HUES64 (cell line): ENCODE measurements at regions not wholly inside any gene's neighbourhood (a gene's known extent, or its start where the extent isn't known, plus 50 kb on each side); places are given as distances from the start of the nearest gene placed in this dataset.

Source experiments
- H3K27ac ChIP-seq: 2 replicates; pipeline ENCODE4 v1.7.0; 2013; ENCODE audit warnings: low read depth, low read length, inconsistent platforms
- H3K27me3 ChIP-seq: 2 replicates; pipeline ENCODE4 v1.6.1; 2013; ENCODE audit warnings: mild to moderate bottlenecking, low read length; ENCODE audit not compliant: insufficient read depth
- H3K36me3 ChIP-seq: 2 replicates; pipeline ENCODE4 v1.6.1; 2013; ENCODE audit warnings: mild to moderate bottlenecking, low read length; ENCODE audit not compliant: insufficient read depth
- H3K4me1 ChIP-seq: 2 replicates; pipeline ENCODE4 v1.6.1; 2013; ENCODE audit warnings: mild to moderate bottlenecking, low read length, moderate library complexity; ENCODE audit not compliant: insufficient read depth
- H3K4me3 ChIP-seq: 2 replicates; pipeline ENCODE4 v1.5.1; 2013; ENCODE audit warnings: mild to moderate bottlenecking, low read length, moderate library complexity
- H3K9ac ChIP-seq: 2 replicates; pipeline ENCODE4 v1.6.1; 2013; ENCODE audit warnings: mild to moderate bottlenecking, low read depth, low read length
- H3K9me3 ChIP-seq: 2 replicates; pipeline ENCODE4 v1.6.1; 2013; ENCODE audit warnings: low read depth, low read length; ENCODE audit not compliant: insufficient read depth
- WGBS: fragments of 150-250, 120-280 bp; methylation state at CpG from one replicate; pipeline ENCODE4 v1.1.7; 2013; ENCODE audit warnings: missing lambda C conversion rate; 5-methylcytosine and 5-hydroxymethylcytosine counted together

DNA sequence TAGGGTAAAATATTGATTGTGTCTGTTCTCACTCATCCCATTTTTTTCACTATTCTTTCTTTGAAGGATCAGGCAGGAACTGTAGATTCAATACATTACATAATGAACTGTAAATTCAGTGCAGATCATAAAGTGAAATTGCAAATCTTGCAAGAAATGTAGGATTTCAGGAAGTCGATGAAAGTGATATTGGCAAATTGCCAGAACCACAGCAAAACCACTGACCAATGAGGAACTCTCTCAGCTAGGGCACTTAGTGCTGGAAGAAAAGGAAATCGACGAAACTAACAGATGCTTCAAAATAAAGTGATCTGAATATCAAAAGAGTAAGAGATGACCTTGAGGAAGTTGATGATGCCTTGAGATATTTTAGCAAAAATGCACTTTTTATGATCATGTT, 157.6 kb downstream of the AACS start:
- no peaks in the 10 kb centered on the region for H3K27me3 ChIP-seq
- H3K9ac ChIP-seq = no peak overlapping the region
- 0 out of 2 replicates have a peak, but pooled peaks cover 8% of the 10 kb centered on the region for H3K36me3 ChIP-seq

DNA sequence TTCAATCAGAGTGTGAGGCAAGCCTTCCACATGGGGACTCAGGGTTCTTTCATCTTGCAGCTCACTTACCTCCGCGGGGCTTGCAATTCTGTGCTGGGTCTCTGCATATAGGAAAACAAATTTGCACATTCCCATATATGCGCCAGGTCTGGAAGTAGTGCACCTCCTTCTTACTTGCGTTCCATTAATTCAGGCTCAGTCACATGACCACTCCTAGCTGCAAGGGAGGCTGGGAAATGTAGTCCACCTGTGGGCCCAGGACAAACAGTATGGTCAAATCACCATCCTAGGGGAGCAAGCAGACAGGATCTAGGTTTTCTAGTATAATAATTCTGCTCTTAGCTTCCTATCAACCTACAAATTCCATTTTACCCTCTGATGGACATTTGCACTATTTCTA, 160.4 kb downstream of the AACS start:
- Histone ChIP-seq H3K9me3 (no peaks in the 10 kb centered on the region), H3K27ac (no peak overlapping the region), H3K27me3 (no peaks in the 10 kb centered on the region), H3K4me3 (no peak overlapping the region), H3K9ac (no peak overlapping the region), H3K36me3 (0 out of 2 replicates have a peak, but pooled peaks cover 9% of the 10 kb centered on the region), H3K4me1 (no peaks in the 10 kb centered on the region)
- 96% methylated on average over 4 of the region's 4 CpGs for WGBS

More for the DNA sequence above, 157.6 kb downstream of the AACS start:
- Histone ChIP-seq H3K4me1 (no peaks in the 10 kb centered on the region; the same call in 1 of the 2 replicates), H3K27ac (no peak overlapping the region), H3K9me3 (no peaks in the 10 kb centered on the region), H3K4me3 (no peak overlapping the region)
- 94% methylated on average over 3 of the region's 3 CpGs for WGBS

DNA sequence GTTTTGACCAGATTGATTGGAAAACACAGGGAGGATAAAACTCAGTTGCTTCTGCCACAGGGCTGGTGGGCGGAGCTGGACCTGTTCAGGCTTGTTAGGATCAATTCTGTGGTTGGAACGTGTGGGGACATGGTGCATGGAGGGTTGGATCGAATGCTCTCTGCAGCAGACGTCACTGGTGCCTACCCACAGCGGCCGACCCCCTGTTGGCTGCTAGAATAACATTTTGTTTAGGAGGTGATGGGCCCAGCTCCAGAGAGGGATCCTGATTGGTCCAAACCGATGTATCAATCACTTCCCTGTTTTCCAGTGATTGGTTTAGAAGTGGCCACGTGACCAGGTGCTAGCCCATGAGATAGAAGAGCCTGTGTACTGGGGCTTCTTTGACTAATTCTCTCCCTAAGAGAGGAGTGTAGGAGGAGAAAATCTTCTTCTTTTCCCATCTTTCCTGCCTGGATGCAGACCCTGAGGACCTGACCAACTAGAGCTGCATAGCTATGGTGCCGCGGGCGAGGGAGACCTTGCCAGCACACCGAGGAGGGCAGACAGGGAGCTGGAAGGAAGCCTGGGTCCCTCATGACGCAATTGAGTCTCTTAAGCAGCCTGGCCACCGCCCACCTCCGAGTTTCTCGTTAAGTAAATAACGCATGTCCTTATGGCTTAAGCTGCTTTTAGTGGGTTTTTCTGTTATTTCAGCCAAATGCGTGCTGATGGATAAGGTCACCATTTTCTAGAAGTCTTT, 163.5 kb downstream of the AACS start:
- Histone ChIP-seq H3K4me1 (no peaks in the 10 kb centered on the region), H3K27ac (no peak overlapping the region), H3K36me3 (0 out of 2 replicates have a peak, but pooled peaks cover 7% of the 10 kb centered on the region), H3K9ac (no peak overlapping the region), H3K27me3 (no peaks in the 10 kb centered on the region), H3K4me3 (no peak overlapping the region), H3K9me3 (no peaks in the 10 kb centered on the region)
- WGBS = 89% methylated on average over 18 of the region's 18 CpGs

DNA sequence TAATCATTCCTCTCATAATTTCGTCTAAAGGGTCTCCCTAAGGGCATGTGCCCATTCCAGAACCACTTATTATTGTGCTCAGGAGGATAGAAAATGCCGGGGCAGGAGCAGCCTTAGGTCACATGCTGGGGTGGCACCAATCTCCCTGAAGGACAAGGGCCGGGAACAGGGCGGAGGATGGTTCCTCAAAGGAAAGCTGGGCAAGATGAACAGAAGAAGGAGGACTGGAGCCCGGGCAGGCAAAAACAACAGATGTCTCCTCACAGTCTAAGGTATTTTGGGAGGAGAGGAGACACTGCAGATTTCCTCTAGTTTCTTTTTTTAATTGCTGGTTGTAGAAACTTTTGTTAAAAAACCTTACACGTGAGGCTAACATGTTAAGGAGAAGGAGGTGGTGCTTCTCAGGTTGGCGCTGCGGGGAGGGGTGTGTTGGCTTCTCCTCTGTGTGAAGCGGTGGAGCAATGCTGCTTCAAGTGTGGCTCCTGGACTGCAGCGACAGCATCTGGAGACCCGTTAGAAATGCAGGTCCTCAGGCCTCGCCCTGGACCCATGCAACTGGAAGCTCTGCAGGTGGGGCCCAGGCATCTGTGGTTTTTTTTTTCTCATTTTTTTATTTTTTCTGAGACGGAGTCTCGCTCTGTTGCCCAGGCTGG, 164.8 kb downstream of the AACS start:
- Histone ChIP-seq H3K4me3 (no peak overlapping the region), H3K9me3 (no peaks in the 10 kb centered on the region), H3K4me1 (no peaks in the 10 kb centered on the region), H3K27ac (no peak overlapping the region), H3K27me3 (no peaks in the 10 kb centered on the region), H3K36me3 (0 out of 2 replicates have a peak, but pooled peaks cover 3% of the 10 kb centered on the region), H3K9ac (no peak overlapping the region)
- WGBS = 95% methylated on average over 14 of the region's 14 CpGs

DNA sequence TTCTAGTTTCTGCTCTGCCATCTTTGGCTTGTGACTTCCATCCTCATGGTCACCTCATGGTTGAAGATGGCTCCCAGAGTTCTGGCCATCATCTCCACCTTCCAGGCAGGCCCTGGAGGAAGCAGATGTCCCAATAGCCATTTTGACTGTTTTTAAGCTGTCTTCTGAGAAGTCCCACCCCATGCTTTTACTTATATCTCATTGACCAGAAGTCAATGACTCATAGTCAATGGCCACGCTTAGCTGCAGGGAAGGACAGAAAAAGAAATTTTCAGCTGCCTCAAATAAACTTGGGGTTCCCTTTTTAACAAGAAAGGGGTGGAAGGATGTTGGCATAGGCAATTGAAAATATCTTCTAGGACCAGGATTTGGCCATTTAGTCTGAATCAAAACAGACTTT, 168.1 kb downstream of the AACS start:
- H3K36me3 ChIP-seq = 0 out of 2 replicates have a peak, but pooled peaks cover 3% of the 10 kb centered on the region
- 82% methylated on average over 1 of the region's 1 CpG for WGBS
- no peaks in the 10 kb centered on the region for H3K4me1 ChIP-seq
- no peak overlapping the region for H3K27ac ChIP-seq
- no peaks in the 10 kb centered on the region for H3K9me3 ChIP-seq
- no peaks in the 10 kb centered on the region for H3K27me3 ChIP-seq
- no peak overlapping the region for H3K4me3 ChIP-seq
- H3K9ac ChIP-seq = no peak overlapping the region

DNA sequence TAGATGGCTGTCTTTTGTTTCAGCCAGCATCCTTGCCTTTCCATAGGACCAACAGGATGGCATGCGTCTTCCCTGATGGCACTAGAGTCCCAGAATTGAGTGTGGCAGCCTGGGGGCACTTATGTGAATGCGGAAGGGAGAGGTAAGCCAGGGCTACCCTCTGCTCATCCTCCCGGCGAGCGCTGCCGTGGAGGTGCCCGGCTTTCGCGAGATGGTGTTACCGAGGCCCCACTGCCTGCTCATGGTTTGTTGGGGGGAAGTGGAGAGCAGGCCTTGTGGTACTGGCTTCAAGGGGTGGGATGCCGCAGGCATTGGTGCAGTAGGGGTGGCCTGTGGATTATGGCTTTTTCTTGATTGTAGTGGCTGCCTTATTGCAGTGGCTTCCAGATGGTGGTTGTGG, 174.3 kb downstream of the AACS start:
- 97% methylated on average over 11 of the region's 11 CpGs for WGBS
- H3K27me3 ChIP-seq = no peaks in the 10 kb centered on the region
- no peak overlapping the region for H3K9ac ChIP-seq
- H3K27ac ChIP-seq = no peak overlapping the region
- no peaks in the 10 kb centered on the region for H3K9me3 ChIP-seq
- no peaks in the 10 kb centered on the region for H3K36me3 ChIP-seq
- no peak overlapping the region for H3K4me3 ChIP-seq
- 0 out of 2 replicates have a peak, but pooled peaks cover 4% of the 10 kb centered on the region for H3K4me1 ChIP-seq

DNA sequence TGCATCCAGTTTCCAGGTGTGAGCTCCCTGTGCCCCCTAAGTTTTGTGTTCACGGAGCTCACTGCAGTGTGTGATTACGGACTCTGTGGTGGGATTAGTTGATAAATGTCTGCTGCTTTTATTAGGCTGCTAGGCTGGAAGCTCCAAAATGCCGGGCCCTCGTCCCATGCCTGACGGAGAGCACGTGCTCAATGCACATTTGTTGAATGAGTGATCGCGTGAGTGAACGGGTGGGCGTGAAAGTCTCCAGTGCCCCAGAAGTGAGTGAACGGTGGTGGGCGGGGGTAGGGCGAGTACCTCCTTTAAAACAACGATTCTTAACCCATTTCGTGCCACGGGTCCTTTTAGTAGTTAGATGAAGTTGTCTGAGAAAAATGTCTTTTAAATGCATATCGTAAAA, 175.5 kb downstream of the AACS start:
- H3K36me3 ChIP-seq = no peaks in the 10 kb centered on the region
- no peaks in the 10 kb centered on the region for H3K27me3 ChIP-seq
- no peak overlapping the region for H3K27ac ChIP-seq
- H3K4me1 ChIP-seq = 0 out of 2 replicates have a peak, but pooled peaks cover 6% of the 10 kb centered on the region
- WGBS = 89% methylated on average over 16 of the region's 17 CpGs
- H3K4me3 ChIP-seq = no peak overlapping the region
- H3K9ac ChIP-seq = no peak overlapping the region
- no peaks in the 10 kb centered on the region for H3K9me3 ChIP-seq

DNA sequence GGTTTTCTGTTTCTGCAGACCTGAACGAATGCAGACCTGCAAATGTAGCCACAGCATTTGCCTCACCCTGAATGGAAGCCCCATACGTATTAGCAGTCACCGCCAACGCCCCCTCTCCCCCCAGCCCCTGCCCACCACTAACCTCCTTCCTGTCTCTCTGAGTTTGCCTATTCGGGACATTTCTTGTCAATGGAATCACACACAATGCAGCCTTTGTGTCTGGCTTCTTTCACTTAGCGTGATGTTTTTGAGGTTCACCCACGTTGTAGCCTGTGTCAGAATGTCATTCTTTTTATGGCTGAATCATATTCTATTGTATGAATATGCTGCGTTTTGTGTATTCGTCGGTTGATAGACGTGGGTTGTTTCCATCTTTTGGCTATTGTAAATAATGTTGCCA, 178.6 kb downstream of the AACS start:
- Histone ChIP-seq H3K27me3 (no peaks in the 10 kb centered on the region), H3K9ac (no peak overlapping the region), H3K4me1 (peaks cover 13% of the 10 kb centered on the region; the same call in 1 of the 2 replicates), H3K9me3 (no peaks in the 10 kb centered on the region), H3K4me3 (no peak overlapping the region), H3K36me3 (no peaks in the 10 kb centered on the region), H3K27ac (no peak overlapping the region)
- 85% methylated on average over 11 of the region's 11 CpGs for whole genome bisulfite sequencing

DNA sequence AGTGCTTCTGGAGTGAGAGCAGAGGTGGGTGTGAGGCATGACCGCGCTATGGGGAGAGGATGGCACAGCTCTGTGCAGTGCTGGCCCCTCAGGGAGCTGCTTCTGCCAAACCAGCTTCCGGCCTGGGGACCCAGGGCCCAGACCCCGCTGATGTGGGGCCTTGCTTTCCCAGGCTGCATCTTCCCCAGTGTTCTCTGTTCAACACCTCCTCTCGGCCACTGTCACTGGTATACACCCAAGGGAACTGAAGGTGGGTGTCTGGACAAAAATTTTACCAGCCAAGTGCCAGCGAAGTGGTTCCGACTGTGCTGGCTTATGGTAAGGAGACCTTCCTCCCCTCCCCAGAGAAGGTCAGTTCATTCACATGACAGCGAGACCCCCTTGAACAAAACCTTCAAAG, 179.1 kb downstream of the AACS start:
- WGBS = 94% methylated on average over 8 of the region's 8 CpGs
- Histone ChIP-seq H3K27ac (no peak overlapping the region), H3K9ac (no peak overlapping the region), H3K27me3 (no peaks in the 10 kb centered on the region), H3K4me3 (no peak overlapping the region), H3K4me1 (peaks cover 13% of the 10 kb centered on the region; the same call in 1 of the 2 replicates), H3K9me3 (no peaks in the 10 kb centered on the region), H3K36me3 (no peaks in the 10 kb centered on the region)

DNA sequence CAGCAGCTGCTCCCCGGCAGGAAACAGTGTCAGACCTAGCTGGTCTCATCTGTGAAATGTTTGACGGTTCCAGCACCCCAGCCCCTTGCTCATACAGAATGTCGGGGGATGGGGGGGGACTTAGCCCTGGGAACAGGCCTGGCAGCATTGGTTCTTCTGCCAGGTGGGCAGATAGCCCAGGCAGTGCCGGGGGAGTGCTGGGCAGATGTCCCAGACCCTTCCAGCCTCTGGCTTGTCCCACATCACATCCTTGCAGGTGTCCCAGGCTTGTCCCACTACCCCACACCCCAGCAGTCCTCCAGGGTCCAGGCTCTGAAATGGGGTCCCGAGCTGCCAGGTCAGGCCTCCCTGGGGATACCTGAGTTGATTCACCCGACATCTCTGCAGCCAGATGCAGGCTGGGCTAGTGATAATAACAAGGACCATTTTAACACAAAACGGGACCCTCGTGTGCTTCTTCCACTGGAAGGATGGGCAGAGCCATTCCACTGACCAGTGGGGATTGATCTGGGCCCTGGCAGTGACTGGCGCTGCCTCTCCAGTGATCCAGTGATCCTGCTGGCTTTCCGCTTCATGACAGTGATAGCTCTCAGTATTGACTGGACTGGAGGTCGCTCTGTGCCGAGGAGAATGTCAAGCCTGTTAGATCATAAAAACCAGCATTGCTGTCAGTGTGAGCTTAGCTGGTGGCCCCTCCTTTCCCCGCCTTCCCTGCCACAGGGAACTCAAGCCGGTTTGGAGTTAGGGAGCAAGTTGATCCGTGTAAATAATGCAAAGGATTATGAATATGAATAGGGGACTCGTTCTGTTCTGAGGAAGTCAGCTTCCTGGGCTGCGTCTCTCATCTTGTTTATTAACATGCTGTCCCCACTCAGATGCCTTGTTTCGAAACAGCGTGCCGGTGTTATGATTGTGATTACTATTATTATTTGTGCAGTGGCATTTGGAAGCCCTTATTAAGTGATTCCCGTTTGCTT, 180.6 kb downstream of the AACS start:
- no peaks in the 10 kb centered on the region for H3K27me3 ChIP-seq
- no peaks in the 10 kb centered on the region for H3K9me3 ChIP-seq
- 78% methylated on average over 21 of the region's 21 CpGs for WGBS
- H3K4me3 ChIP-seq = no peak overlapping the region
- H3K27ac ChIP-seq = no peak overlapping the region
- no peak overlapping the region for H3K9ac ChIP-seq
- H3K4me1 ChIP-seq = peaks cover 9% of the 10 kb centered on the region; the same call in 1 of the 2 replicates
- no peaks in the 10 kb centered on the region for H3K36me3 ChIP-seq
